Loucy (cell line): ENCODE measurements at regions not wholly inside any gene's neighbourhood (a gene's known extent, or its start where the extent isn't known, plus 50 kb on each side); places are given as distances from the start of the nearest gene placed in this dataset.
A peak's percentile ranks its signal among the peaks of the same experiment; 100 is the strongest.

Experiments
- H2AFZ ChIP-seq: fragments of 200-600 bp; sonication (generic); 2 replicates; pipeline ENCODE4 v1.6.0; 2016; ENCODE audit warnings: antibody characterized with exemption, mild to moderate bottlenecking, low read length, moderate library complexity
- H3F3A ChIP-seq: fragments of 200-600 bp; 2 replicates; pipeline ENCODE4 v1.6.0; 2016; ENCODE audit warnings: antibody characterized with exemption, low read depth, mild to moderate bottlenecking
- H3K27me3 ChIP-seq: fragments of 200-600 bp; sonication (generic); 2 replicates; pipeline ENCODE4 v1.6.1; 2014; ENCODE audit warnings: low read length, mild to moderate bottlenecking; ENCODE audit not compliant: insufficient read depth, poor library complexity, severe bottlenecking
- H3K36me3 ChIP-seq: fragments of 200-600 bp; sonication (generic); 2 replicates; pipeline ENCODE4 v1.6.1; 2016; ENCODE audit warnings: low read length; ENCODE audit not compliant: insufficient read depth
- H3K4me1 ChIP-seq: fragments of 200-600 bp; sonication (generic); 2 replicates; pipeline ENCODE4 v1.5.1; 2014; ENCODE audit warnings: low read length, mild to moderate bottlenecking; ENCODE audit not compliant: insufficient read depth, poor library complexity, severe bottlenecking
- H3K4me2 ChIP-seq: fragments of 200-600 bp; sonication (generic); 2 replicates; pipeline ENCODE4 v1.6.0; 2014; ENCODE audit warnings: antibody characterized with exemption, low read length, low read depth, mild to moderate bottlenecking; ENCODE audit not compliant: poor library complexity, severe bottlenecking
- H3K4me3 ChIP-seq: fragments of 200-600 bp; sonication (generic); 2 replicates; pipeline ENCODE4 v1.5.1; 2014; ENCODE audit warnings: low read length, mild to moderate bottlenecking, mixed read lengths; ENCODE audit not compliant: poor library complexity, severe bottlenecking
- H3K79me2 ChIP-seq: fragments of 200-600 bp; sonication (generic); 2 replicates; pipeline ENCODE4 v1.6.1; 2014; ENCODE audit warnings: low read length; ENCODE audit not compliant: insufficient read depth
- H3K9ac ChIP-seq: fragments of 200-600 bp; sonication (generic); 2 replicates; pipeline ENCODE4 v1.6.0; 2014; ENCODE audit warnings: mild to moderate bottlenecking, low read depth, low read length, moderate library complexity; ENCODE audit not compliant: poor library complexity, severe bottlenecking
- H3K9me2 ChIP-seq: fragments of 200-600 bp; sonication (generic); replicated peaks from 2 replicates; pipeline ENCODE4 v1.6.1; 2016; ENCODE audit warnings: low read depth, low read length, mixed read lengths
- H3K9me3 ChIP-seq: fragments of 200-600 bp; sonication (generic); 2 replicates; pipeline ENCODE4 v1.6.1; 2014; ENCODE audit warnings: mild to moderate bottlenecking, antibody characterized with exemption, low read length, low read depth; ENCODE audit not compliant: insufficient read depth
- H4K20me1 ChIP-seq: fragments of 200-600 bp; sonication (generic); 2 replicates; pipeline ENCODE4 v1.6.0; 2014; ENCODE audit warnings: antibody characterized with exemption, low read length, mild to moderate bottlenecking; ENCODE audit not compliant: insufficient read depth, poor library complexity, severe bottlenecking
- CTCF ChIP-seq: fragments of 200-600 bp; sonication (generic); conservative IDR thresholded peaks from 2 replicates; pipeline ENCODE4 v1.5.1; 2014; ENCODE audit warnings: mild to moderate bottlenecking, antibody characterized with exemption, low read length
- EZH2phosphoT487 ChIP-seq: fragments of 200-600 bp; IDR thresholded peaks from 2 replicates; pipeline ENCODE4 v1.6.1; 2018; ENCODE audit warnings: antibody characterized with exemption, mild to moderate bottlenecking, moderate library complexity, borderline replicate concordance

GRCh38 chr1:199010492-199010891 lies 371.7 kb downstream of the PTPRC start:
- no peaks in the 10 kb centered on the region for H3K9me3 ChIP-seq

GRCh38 chr1:199010933-199011332 lies 372.1 kb downstream of the PTPRC start:
- Histone ChIP-seq H3K4me3 (peak overlapping the region; percentile 67), H3K9me3 (no peaks in the 10 kb centered on the region), H4K20me1 (no peaks in the 10 kb centered on the region), H3K4me1 (peaks cover 91% of the 10 kb centered on the region), H3K36me3 (no peaks in the 10 kb centered on the region), H3K9ac (peak overlapping the region; percentile 79), H3K27me3 (no peaks in the 10 kb centered on the region), H3K9me2 (no peaks in the 10 kb centered on the region), H2AFZ (peak overlapping the region; percentile 16; the same call in 1 of the 2 replicates), H3K79me2 (peaks cover 97% of the 10 kb centered on the region), H3F3A (peaks cover 4% of the 10 kb centered on the region; the same call in 1 of the 2 replicates), H3K4me2 (peak overlapping the region; percentile 87)
- TF ChIP-seq EZH2phosphoT487 (no peak), CTCF (no peak)

More at GRCh38 chr1:199010492-199010891, 371.7 kb downstream of the PTPRC start:
- no peaks in the 10 kb centered on the region for H3K36me3 ChIP-seq
- TF ChIP-seq CTCF = no peak
- peak overlapping the region; percentile 79 for H3K9ac ChIP-seq
- peak overlapping the region; percentile 87 for H3K4me2 ChIP-seq
- H3K27me3 ChIP-seq = no peaks in the 10 kb centered on the region
- no peaks in the 10 kb centered on the region for H4K20me1 ChIP-seq
- 0 out of 2 replicates have a peak overlapping the region, but pooled peaks have one; percentile 16 for H2AFZ ChIP-seq
- H3K4me1 ChIP-seq = peaks cover 87% of the 10 kb centered on the region
- peaks cover 4% of the 10 kb centered on the region; the same call in 1 of the 2 replicates for H3F3A ChIP-seq
- peak overlapping the region; percentile 67 for H3K4me3 ChIP-seq
- H3K79me2 ChIP-seq = peaks cover 97% of the 10 kb centered on the region
- H3K9me2 ChIP-seq = no peaks in the 10 kb centered on the region

GRCh38 chr1:199015799-199016198 lies 377.0 kb downstream of the PTPRC start:
- peak overlapping the region; percentile 87 for H3K4me2 ChIP-seq
- peaks cover 90% of the 10 kb centered on the region for H3K4me1 ChIP-seq
- H3K9ac ChIP-seq = peak overlapping the region; percentile 79
- no peaks in the 10 kb centered on the region for H3K36me3 ChIP-seq
- no peak overlapping the region; the same call in 1 of the 2 replicates for H2AFZ ChIP-seq
- H3K9me3 ChIP-seq = no peaks in the 10 kb centered on the region
- H3K9me2 ChIP-seq = no peaks in the 10 kb centered on the region
- H3F3A ChIP-seq = peaks cover 6% of the 10 kb centered on the region
- H3K4me3 ChIP-seq = peak overlapping the region; percentile 66
- H3K79me2 ChIP-seq = peaks cover 98% of the 10 kb centered on the region
- no peak for TF ChIP-seq CTCF
- no peak for TF ChIP-seq EZH2phosphoT487
- H3K27me3 ChIP-seq = no peaks in the 10 kb centered on the region
- H4K20me1 ChIP-seq = no peaks in the 10 kb centered on the region
